PFSK-1 (cell line): ENCODE measurements at regions not wholly inside any gene's neighbourhood (a gene's known extent, or its start where the extent isn't known, plus 50 kb on each side); places are given as distances from the start of the nearest gene placed in this dataset.

Experiments
- FOXP2 ChIP-seq: optimal IDR thresholded peaks from 2 replicates; pipeline ENCODE3; 2011; ENCODE audit warnings: borderline replicate concordance, control low read depth, inconsistent platforms; ENCODE audit not compliant: insufficient read depth; ENCODE audit errors: extremely low read length, extremely low read depth
- POLR2AphosphoS5 ChIP-seq: IDR thresholded peaks from 2 replicates; pipeline ENCODE4 v1.6.1; 2012; ENCODE audit warnings: low read depth, mild to moderate bottlenecking, control low read depth, low read length, moderate library complexity
- REST ChIP-seq, 2 experiments: IDR thresholded peaks; 2 replicates each; pipeline versions ENCODE4 v1.6.1 to v1.8.0; 2011 to 2012; ENCODE audit warnings: low read depth in 2 of 2, low read length in 2 of 2, control low read depth in 1 of 2, inconsistent platforms in 1 of 2, mild to moderate bottlenecking in 1 of 2, moderate library complexity in 1 of 2; ENCODE audit not compliant: insufficient read depth in 1 of 2
- SIN3A ChIP-seq: IDR thresholded peaks from 2 replicates; pipeline ENCODE4 v1.6.1; 2012; ENCODE audit warnings: mild to moderate bottlenecking, low read length, moderate library complexity, borderline replicate concordance; ENCODE audit not compliant: insufficient read depth
- TAF1 ChIP-seq: IDR thresholded peaks from 2 replicates; pipeline ENCODE4 v1.6.1; 2012; ENCODE audit warnings: low read length, control low read depth, borderline replicate concordance; ENCODE audit not compliant: insufficient read depth

- TF ChIP-seq FOXP2: no peak
- no peak for TF ChIP-seq POLR2AphosphoS5
- no peak for TF ChIP-seq TAF1
- no peak for TF ChIP-seq SIN3A
- TF ChIP-seq REST (IDR thresholded peaks at IDR 0.05; ENCODE audit: insufficient read depth in 1 of 2, low read depth in 2 of 2, low read length in 2 of 2): no peak
Observed at GRCh38 chr5:158430798-158431167, 571.8 kb upstream of the CLINT1 start.
